Upper lobe of left lung (tissue), 6 donors: ENCODE measurements at regions not wholly inside any gene's neighbourhood (a gene's known extent, or its start where the extent isn't known, plus 50 kb on each side); places are given as distances from the start of the nearest gene placed in this dataset.

Source experiments
- ATAC-seq, 2 donors: fragments of 200-7000 bp; cut with Tn5 transposase; one replicate each; pipeline ENCODE4 v1.9.1; 2022; ENCODE audit warnings: mild to moderate bottlenecking in 2 of 2, moderate library complexity in 2 of 2; ENCODE audit not compliant: low FRiP score in 2 of 2
- DNase-seq, 2 donors: peaks; one replicate each; pipeline ENCODE4 v3.0.0-alpha.2; 2019 to 2020
- H3K27ac ChIP-seq, 4 donors: fragments of 200-600 bp; sonication (generic); one replicate each; pipeline ENCODE4 v1.5.1; 2016 to 2019
- H3K27me3 ChIP-seq, 4 donors: fragments of 200-600 bp; sonication (generic); one replicate each; pipeline ENCODE4 v1.5.1; 2017 to 2019
- H3K36me3 ChIP-seq, 4 donors: fragments of 200-600 bp; sonication (generic); one replicate each; pipeline ENCODE4 v1.5.1; 2016 to 2019
- H3K4me1 ChIP-seq, 4 donors: fragments of 200-600 bp; sonication (generic); one replicate each; pipeline ENCODE4 v1.5.1; 2018 to 2019
- H3K4me3 ChIP-seq, 4 donors: fragments of 200-600 bp; sonication (generic); one replicate each; pipeline ENCODE4 v1.5.1; 2017 to 2019; ENCODE audit warnings: mild to moderate bottlenecking in 2 of 4, moderate library complexity in 1 of 4
- H3K9me3 ChIP-seq, 4 donors: fragments of 200-600 bp; sonication (generic); one replicate each; pipeline ENCODE4 v1.5.1; 2018 to 2019
- CTCF ChIP-seq, 6 experiments: fragments of 450-650 bp in 4 of 6; fragments of 200-600 bp in 2 of 6; sonication (generic) in 2 of 6; IDR thresholded peaks; one replicate each; pipeline ENCODE4 v1.5.1; 2016 to 2019; ENCODE audit warnings: antibody characterized with exemption in 6 of 6
- EP300 ChIP-seq, 4 donors: sonication (generic); formaldehyde crosslinking; IDR thresholded peaks; one replicate each; pipeline ENCODE4 v1.5.1; 2017; ENCODE audit warnings: antibody characterized with exemption in 4 of 4, control low read depth in 2 of 4
- POLR2A ChIP-seq, 4 donors: fragments of 450-650 bp; IDR thresholded peaks; one replicate each; pipeline ENCODE4 v1.5.1; 2016 to 2017; ENCODE audit warnings: antibody characterized with exemption in 4 of 4, mild to moderate bottlenecking in 2 of 4
- POLR2AphosphoS5 ChIP-seq, 2 donors: sonication (generic); formaldehyde crosslinking; IDR thresholded peaks; one replicate each; pipeline ENCODE4 v1.5.1; 2017; ENCODE audit warnings: antibody characterized with exemption in 2 of 2
- WGBS, 2 donors: methylation state at CpG; one replicate each; pipeline ENCODE4 v1.1.5; 2017 to 2018; 5-methylcytosine and 5-hydroxymethylcytosine counted together
- donor health status: DM: no; HTN: no; CAD: no; lungs with moderate emphysema.
- donor health status: DM: no; HTN: yes; CAD: no; lungs with severe emphysema.

DNA sequence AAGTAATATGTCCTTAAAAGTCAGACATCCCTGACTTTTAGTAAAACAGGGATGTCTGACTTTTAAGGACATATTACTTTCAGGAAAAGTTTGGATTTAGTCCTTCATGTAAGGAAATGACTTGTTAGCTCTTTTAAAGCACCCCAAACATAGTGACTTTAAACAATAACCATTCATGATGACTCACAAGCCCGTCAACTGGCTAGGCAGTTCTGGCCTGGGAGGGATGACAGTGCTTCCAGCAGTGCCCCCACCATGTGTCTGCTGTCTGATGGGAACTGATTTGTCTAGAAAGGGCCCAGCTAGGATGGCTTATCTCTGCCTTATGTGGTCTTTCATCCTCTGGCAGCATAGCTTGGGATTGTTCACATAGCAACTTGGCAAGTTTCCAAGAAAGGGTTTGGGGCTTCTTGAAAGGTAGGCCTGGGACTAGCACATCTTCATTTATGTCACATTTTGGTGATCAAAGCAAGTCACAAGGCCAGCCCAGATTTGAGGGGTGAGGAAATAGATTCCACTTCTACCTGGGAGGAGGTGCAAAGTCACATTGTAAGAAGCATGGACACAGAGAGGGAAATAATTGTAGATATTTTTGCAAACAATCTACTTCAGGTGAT is 143.5 kb downstream of the C1orf94 start:
- peaks cover 0 to 4% (median 0%) of the 10 kb centered on the region in 4 donors for H3K4me1 ChIP-seq
- H3K27ac ChIP-seq, result no peak overlapping the region
- no peaks in the 10 kb centered on the region for H3K36me3 ChIP-seq
- no peak for TF ChIP-seq CTCF (IDR thresholded peaks at IDR 0.05)
- no peak for TF ChIP-seq POLR2A (IDR thresholded peaks at IDR 0.05)
- no peak for TF ChIP-seq POLR2AphosphoS5 (IDR thresholded peaks at IDR 0.05)
- TF ChIP-seq EP300 (IDR thresholded peaks at IDR 0.05), result no peak
- no peaks in the 10 kb centered on the region for H3K27me3 ChIP-seq
- no peak overlapping the region for H3K4me3 ChIP-seq
- 44 to 67% methylated on average over 1 of the region's 1 CpG for WGBS, 2 donors
- H3K9me3 ChIP-seq, result peaks cover 0 to 10% (median 5%) of the 10 kb centered on the region in 4 donors
- DNase-seq (no peak), ATAC-seq (no peak)

GRCh38 chr1:34322969-34323368 is 146.3 kb downstream of the C1orf94 start:
- H3K27ac ChIP-seq, result no peak overlapping the region
- H3K9me3 ChIP-seq, result no peaks in the 10 kb centered on the region
- ATAC-seq (peak in 1 of 2 donors; percentile 34), DNase-seq (no peak)
- H3K36me3 ChIP-seq, result no peaks in the 10 kb centered on the region
- H3K4me3 ChIP-seq, result no peak overlapping the region
- H3K27me3 ChIP-seq, result no peaks in the 10 kb centered on the region
- WGBS, 2 donors, result 67 to 73% methylated on average over 1 to 3 of the region's 3 CpGs
- TF ChIP-seq EP300 (IDR thresholded peaks at IDR 0.05), result no peak
- TF ChIP-seq POLR2A (IDR thresholded peaks at IDR 0.05), result no peak
- no peak for TF ChIP-seq CTCF (IDR thresholded peaks at IDR 0.05)
- no peak for TF ChIP-seq POLR2AphosphoS5 (IDR thresholded peaks at IDR 0.05)
- H3K4me1 ChIP-seq, result peaks cover 0 to 4% (median 0%) of the 10 kb centered on the region in 4 donors

- WGBS, 2 donors, result 79 to 82% methylated on average over 10 of the region's 10 CpGs
- ATAC-seq (no peak), DNase-seq (no peak)
- no peak for TF ChIP-seq POLR2A (IDR thresholded peaks at IDR 0.05)
- no peak for TF ChIP-seq EP300 (IDR thresholded peaks at IDR 0.05)
- TF ChIP-seq POLR2AphosphoS5 (IDR thresholded peaks at IDR 0.05), result no peak
- no peak for TF ChIP-seq CTCF (IDR thresholded peaks at IDR 0.05)
- no peak overlapping the region for H3K27ac ChIP-seq
- no peaks in the 10 kb centered on the region for H3K9me3 ChIP-seq
- H3K36me3 ChIP-seq, result no peaks in the 10 kb centered on the region
- H3K4me3 ChIP-seq, result no peak overlapping the region
- H3K27me3 ChIP-seq, result no peaks in the 10 kb centered on the region
- H3K4me1 ChIP-seq, result no peaks in the 10 kb centered on the region
Observed at GRCh38 chr1:34324879-34325440, 148.3 kb downstream of the C1orf94 start.

GRCh38 chr1:34328281-34328799 is 151.6 kb downstream of the C1orf94 start:
- Histone ChIP-seq H3K36me3 (no peaks in the 10 kb centered on the region), H3K4me3 (no peak overlapping the region), H3K4me1 (no peaks in the 10 kb centered on the region), H3K9me3 (no peaks in the 10 kb centered on the region), H3K27ac (no peak overlapping the region), H3K27me3 (no peaks in the 10 kb centered on the region)
- DNase-seq (no peak), ATAC-seq (no peak)
- TF ChIP-seq POLR2A (IDR thresholded peaks at IDR 0.05) (no peak), POLR2AphosphoS5 (IDR thresholded peaks at IDR 0.05) (no peak), EP300 (IDR thresholded peaks at IDR 0.05) (no peak), CTCF (IDR thresholded peaks at IDR 0.05) (no peak)
- 53 to 72% methylated on average over 8 of the region's 8 CpGs for WGBS, 2 donors

DNA sequence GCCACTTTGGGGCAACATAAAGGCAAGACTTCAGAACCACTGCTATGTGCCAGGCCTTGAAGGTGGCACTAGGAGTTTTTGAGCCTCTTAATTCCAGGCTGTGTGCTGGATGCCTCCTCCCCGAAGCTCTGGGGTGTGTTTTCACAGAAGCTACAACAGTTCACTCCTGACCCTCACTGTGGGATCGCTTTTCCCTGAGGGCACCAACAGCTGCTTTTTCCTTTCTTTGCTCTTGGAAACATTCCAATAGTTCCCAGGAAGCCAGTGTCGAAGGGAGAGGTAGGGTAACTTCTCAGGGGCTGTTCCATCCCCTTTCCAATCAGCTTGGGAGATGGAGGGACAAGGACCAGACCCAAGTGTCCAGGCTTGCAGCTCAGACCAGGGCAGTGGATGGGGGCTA is 153.4 kb downstream of the C1orf94 start:
- WGBS, 2 donors, result 59 to 64% methylated on average over 3 of the region's 3 CpGs
- DNase-seq (no peak), ATAC-seq (no peak)
- no peaks in the 10 kb centered on the region for H3K27me3 ChIP-seq
- no peak for TF ChIP-seq POLR2AphosphoS5 (IDR thresholded peaks at IDR 0.05)
- no peak for TF ChIP-seq POLR2A (IDR thresholded peaks at IDR 0.05)
- TF ChIP-seq EP300 (IDR thresholded peaks at IDR 0.05), result no peak
- TF ChIP-seq CTCF (IDR thresholded peaks at IDR 0.05), result no peak
- H3K27ac ChIP-seq, result no peak overlapping the region
- H3K9me3 ChIP-seq, result no peaks in the 10 kb centered on the region
- no peak overlapping the region for H3K4me3 ChIP-seq
- H3K36me3 ChIP-seq, result no peaks in the 10 kb centered on the region
- H3K4me1 ChIP-seq, result no peaks in the 10 kb centered on the region
